ENCODE measurements at regions not wholly inside any gene's neighbourhood (a gene's known extent, or its start where the extent isn't known, plus 50 kb on each side); places are given as distances from the start of the nearest gene placed in this dataset.

- Histone ChIP-seq H3K9me3 (ENCODE audit: control insufficient read depth in 4 of 4, insufficient read depth in 3 of 4, low read length in 3 of 4) (peaks cover 0 to 8% (median 2%) of the 10 kb centered on the region in 4 donors), H3K27ac (ENCODE audit: low read depth in 1 of 2, low read length in 1 of 2) (no peak overlapping the region), H3K4me3 (no peak overlapping the region), H3K9ac (ENCODE audit: insufficient read depth in 1 of 2, low read length in 2 of 2) (no peak overlapping the region), H3K36me3 (ENCODE audit: control insufficient read depth in 4 of 4, insufficient read depth in 4 of 4, low read length in 4 of 4) (no peaks in the 10 kb centered on the region), H3K4me1 (ENCODE audit: control insufficient read depth in 5 of 5, insufficient read depth in 5 of 5, low read length in 5 of 5) (no peaks in the 10 kb centered on the region), H3K27me3 (ENCODE audit: control insufficient read depth in 3 of 3, insufficient read depth in 3 of 3, low read length in 2 of 3) (no peaks in the 10 kb centered on the region)
- no peak for ATAC-seq (ENCODE audit: insufficient read depth, low FRiP score)
- DNase-seq, result no peak
- TF ChIP-seq CTCF (IDR thresholded peaks at IDR 0.05; ENCODE audit: control extremely low read depth, extremely low read depth), result no peak
- 91 to 94% methylated on average over 1 of the region's 1 CpG for WGBS, 2 donors
These were observed 187.1 kb downstream of the C3orf38 start for GRCh38 chr3:88336894-88337293.

GRCh38 chr3:88343264-88343663 is 193.5 kb downstream of the C3orf38 start:
- Histone ChIP-seq H3K36me3 (ENCODE audit: control insufficient read depth in 4 of 4, insufficient read depth in 4 of 4, low read length in 4 of 4) (no peaks in the 10 kb centered on the region), H3K4me3 (no peak overlapping the region), H3K9me3 (ENCODE audit: control insufficient read depth in 4 of 4, insufficient read depth in 3 of 4, low read length in 3 of 4) (no peaks in the 10 kb centered on the region), H3K9ac (ENCODE audit: insufficient read depth in 1 of 2, low read length in 2 of 2) (no peak overlapping the region), H3K27me3 (ENCODE audit: control insufficient read depth in 3 of 3, insufficient read depth in 3 of 3, low read length in 2 of 3) (no peaks in the 10 kb centered on the region), H3K27ac (ENCODE audit: low read depth in 1 of 2, low read length in 1 of 2) (no peak overlapping the region), H3K4me1 (ENCODE audit: control insufficient read depth in 5 of 5, insufficient read depth in 5 of 5, low read length in 5 of 5) (no peaks in the 10 kb centered on the region)
- 87 to 91% methylated on average over 2 of the region's 2 CpGs for WGBS, 2 donors
- TF ChIP-seq CTCF (IDR thresholded peaks at IDR 0.05; ENCODE audit: control extremely low read depth, extremely low read depth), result no peak
- DNase-seq, result no peak
- no peak for ATAC-seq (ENCODE audit: insufficient read depth, low FRiP score)

GRCh38 chr3:88346643-88347042 is 196.9 kb downstream of the C3orf38 start:
- no peak for TF ChIP-seq CTCF (IDR thresholded peaks at IDR 0.05; ENCODE audit: control extremely low read depth, extremely low read depth)
- Histone ChIP-seq H3K4me3 (no peak overlapping the region), H3K36me3 (ENCODE audit: control insufficient read depth in 4 of 4, insufficient read depth in 4 of 4, low read length in 4 of 4) (no peaks in the 10 kb centered on the region), H3K9ac (ENCODE audit: insufficient read depth in 1 of 2, low read length in 2 of 2) (no peak overlapping the region), H3K9me3 (ENCODE audit: control insufficient read depth in 4 of 4, insufficient read depth in 3 of 4, low read length in 3 of 4) (no peaks in the 10 kb centered on the region), H3K27ac (ENCODE audit: low read depth in 1 of 2, low read length in 1 of 2) (no peak overlapping the region), H3K27me3 (ENCODE audit: control insufficient read depth in 3 of 3, insufficient read depth in 3 of 3, low read length in 2 of 3) (no peaks in the 10 kb centered on the region), H3K4me1 (ENCODE audit: control insufficient read depth in 5 of 5, insufficient read depth in 5 of 5, low read length in 5 of 5) (no peaks in the 10 kb centered on the region)
- WGBS, 2 donors, result 69 to 77% methylated on average over 2 of the region's 2 CpGs
- ATAC-seq (ENCODE audit: insufficient read depth, low FRiP score), result no peak
- no peak for DNase-seq

- DNase-seq, result no peak
- Histone ChIP-seq H3K27ac (ENCODE audit: low read depth in 1 of 2, low read length in 1 of 2) (no peak overlapping the region), H3K36me3 (ENCODE audit: control insufficient read depth in 4 of 4, insufficient read depth in 4 of 4, low read length in 4 of 4) (no peaks in the 10 kb centered on the region), H3K9ac (ENCODE audit: insufficient read depth in 1 of 2, low read length in 2 of 2) (no peak overlapping the region), H3K27me3 (ENCODE audit: control insufficient read depth in 3 of 3, insufficient read depth in 3 of 3, low read length in 2 of 3) (no peaks in the 10 kb centered on the region), H3K9me3 (ENCODE audit: control insufficient read depth in 4 of 4, insufficient read depth in 3 of 4, low read length in 3 of 4) (peaks cover 0 to 6% (median 3%) of the 10 kb centered on the region in 4 donors), H3K4me1 (ENCODE audit: control insufficient read depth in 5 of 5, insufficient read depth in 5 of 5, low read length in 5 of 5) (no peaks in the 10 kb centered on the region), H3K4me3 (no peak overlapping the region)
- 58 to 63% methylated on average over 3 of the region's 3 CpGs for WGBS, 2 donors
- no peak for TF ChIP-seq CTCF (IDR thresholded peaks at IDR 0.05; ENCODE audit: control extremely low read depth, extremely low read depth)
- no peak for ATAC-seq (ENCODE audit: insufficient read depth, low FRiP score)
These were observed 212.7 kb downstream of the C3orf38 start for GRCh38 chr3:88362428-88362827.

All from lung (tissue), 11 donors.